Body of pancreas (tissue), 4 donors: ENCODE measurements at regions not wholly inside any gene's neighbourhood (a gene's known extent, or its start where the extent isn't known, plus 50 kb on each side); places are given as distances from the start of the nearest gene placed in this dataset.

Experiments used
- POLR2A ChIP-seq, 3 donors: fragments of 450-650 bp; IDR thresholded peaks; one replicate each; pipeline ENCODE4 v1.6.1; 2016; ENCODE audit warnings: antibody characterized with exemption in 3 of 3, mild to moderate bottlenecking in 2 of 3
- TF ChIP-seq, protein P1 (sequence below), 7 experiments: fragments of 450-650 bp in 4 of 7; fragments of 200-600 bp in 3 of 7; sonication (generic) in 3 of 7; IDR thresholded peaks; one replicate each; pipeline ENCODE4 v1.5.1; 2016 to 2019; ENCODE audit warnings: antibody characterized with exemption in 7 of 7

DNA sequence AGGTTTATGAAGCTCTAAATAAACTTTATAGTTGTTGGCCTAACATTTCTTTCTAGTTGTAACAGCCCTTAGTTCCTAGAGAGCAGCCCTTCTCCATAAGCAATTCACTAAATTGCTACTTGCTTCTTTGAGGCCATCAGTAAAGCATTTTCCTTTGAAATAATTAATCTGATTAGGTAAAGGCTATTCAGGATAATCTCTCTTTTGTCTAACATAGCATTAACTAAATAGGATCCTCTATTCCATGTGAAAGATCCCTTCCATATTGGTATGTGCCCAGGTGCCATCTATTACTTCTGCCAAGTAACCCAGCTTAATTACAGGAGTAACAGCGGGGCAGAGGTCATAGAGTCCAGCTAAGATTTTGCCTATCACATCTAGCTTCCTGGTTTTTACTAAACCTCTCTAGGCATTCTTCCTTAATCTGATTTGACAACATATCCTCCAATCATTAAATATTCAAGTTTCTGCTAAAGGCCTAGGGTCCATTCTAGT lies 1408.0 kb downstream of the PCDH18 start:
- TF ChIP-seq, protein P1, sequence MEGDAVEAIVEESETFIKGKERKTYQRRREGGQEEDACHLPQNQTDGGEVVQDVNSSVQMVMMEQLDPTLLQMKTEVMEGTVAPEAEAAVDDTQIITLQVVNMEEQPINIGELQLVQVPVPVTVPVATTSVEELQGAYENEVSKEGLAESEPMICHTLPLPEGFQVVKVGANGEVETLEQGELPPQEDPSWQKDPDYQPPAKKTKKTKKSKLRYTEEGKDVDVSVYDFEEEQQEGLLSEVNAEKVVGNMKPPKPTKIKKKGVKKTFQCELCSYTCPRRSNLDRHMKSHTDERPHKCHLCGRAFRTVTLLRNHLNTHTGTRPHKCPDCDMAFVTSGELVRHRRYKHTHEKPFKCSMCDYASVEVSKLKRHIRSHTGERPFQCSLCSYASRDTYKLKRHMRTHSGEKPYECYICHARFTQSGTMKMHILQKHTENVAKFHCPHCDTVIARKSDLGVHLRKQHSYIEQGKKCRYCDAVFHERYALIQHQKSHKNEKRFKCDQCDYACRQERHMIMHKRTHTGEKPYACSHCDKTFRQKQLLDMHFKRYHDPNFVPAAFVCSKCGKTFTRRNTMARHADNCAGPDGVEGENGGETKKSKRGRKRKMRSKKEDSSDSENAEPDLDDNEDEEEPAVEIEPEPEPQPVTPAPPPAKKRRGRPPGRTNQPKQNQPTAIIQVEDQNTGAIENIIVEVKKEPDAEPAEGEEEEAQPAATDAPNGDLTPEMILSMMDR (IDR thresholded peaks at IDR 0.05), result no peak
- TF ChIP-seq POLR2A (IDR thresholded peaks at IDR 0.05), result no peak
